OCI-LY3 (cell line): ENCODE measurements at regions not wholly inside any gene's neighbourhood (a gene's known extent, or its start where the extent isn't known, plus 50 kb on each side); places are given as distances from the start of the nearest gene placed in this dataset.

Experiments
- CTCF ChIP-seq: fragments of 200-600, 300-600 bp; sonication (generic); IDR thresholded peaks from 2 replicates; pipeline ENCODE4 v1.5.1; 2014; ENCODE audit warnings: antibody characterized with exemption, low read length, low read depth
- EZH2phosphoT487 ChIP-seq: fragments of 200-600 bp; shearing (Covaris generic); IDR thresholded peaks from 2 replicates; pipeline ENCODE4 v1.6.1; 2018; ENCODE audit warnings: antibody characterized with exemption, mixed run types, low read depth

DNA sequence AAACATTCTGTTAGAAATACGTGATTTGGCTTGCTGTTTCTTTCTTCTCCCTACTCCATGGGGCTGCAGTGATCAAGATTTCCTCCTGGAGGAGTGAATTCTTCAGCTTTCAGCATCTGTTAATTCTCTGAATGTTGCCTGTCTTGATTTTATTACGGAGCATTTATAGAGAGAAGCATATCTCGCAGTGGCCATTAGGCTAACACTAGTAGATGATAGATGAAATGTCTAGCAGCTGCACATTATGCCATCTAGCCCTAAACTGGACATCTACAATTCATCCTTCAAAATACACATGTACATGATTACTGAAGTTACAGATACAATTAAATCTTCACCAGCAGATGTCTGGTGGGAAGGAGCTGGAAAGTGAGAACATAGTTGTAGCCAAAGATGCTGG, 769.8 kb upstream of the NECTIN3 start:
- TF ChIP-seq CTCF, result no peak
- no peak for TF ChIP-seq EZH2phosphoT487
